ENCODE measurements at regions not wholly inside any gene's neighbourhood (a gene's known extent, or its start where the extent isn't known, plus 50 kb on each side); places are given as distances from the start of the nearest gene placed in this dataset.

- TF ChIP-seq CTCF (conservative IDR thresholded peaks at IDR 0.05; ENCODE audit: low read length) (no peak), EZH2phosphoT487 (IDR thresholded peaks at IDR 0.05; ENCODE audit: borderline replicate concordance, low read depth, low read length) (no peak)
Measured at GRCh38 chr4:151997461-151997860, 236.7 kb upstream of the GATB start.

All from OCI-LY7 (cell line).